NCI-H2196 (cell line): ENCODE measurements at regions not wholly inside any gene's neighbourhood (a gene's known extent, or its start where the extent isn't known, plus 50 kb on each side); places are given as distances from the start of the nearest gene placed in this dataset.
"Not testable (repeated sequence)": the region's sequence is repeated elsewhere in the genome, so short reads cannot be mapped to it uniquely, and the experiment has no call there.

ENCODE experiments used
- DNase-seq: peaks from one replicate; lab custom pipeline; 2025; ENCODE audit not compliant: unreplicated experiment; lab: John Stamatoyannopoulos, UW

GRCh38 chr7:148507787-148508186, 82.8 kb upstream of the C7orf33 start:
- DNase-seq, result no peak

GRCh38 chr7:148514236-148514635, 76.3 kb upstream of the C7orf33 start:
- DNase-seq, result no peak

DNA sequence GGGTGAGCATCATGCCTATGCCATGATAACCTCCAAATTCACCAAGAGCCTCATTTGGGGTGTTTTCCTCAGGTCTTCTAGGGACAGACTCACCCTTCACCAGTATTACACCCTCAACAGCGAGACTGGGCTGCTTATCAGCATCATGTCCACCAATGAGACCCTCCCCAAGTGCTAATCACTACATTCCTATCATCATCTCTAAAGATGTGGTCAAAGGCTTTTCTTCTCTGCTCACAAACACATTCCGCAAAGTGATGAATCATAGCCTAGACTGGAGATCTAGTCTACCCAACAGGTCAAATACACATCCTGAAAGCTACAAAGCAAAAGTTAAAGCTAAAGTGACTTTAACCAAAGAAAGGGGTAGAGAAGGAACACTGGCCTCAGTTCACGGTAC, 75.3 kb upstream of the C7orf33 start:
- DNase-seq, result no peak

- DNase-seq, result no peak
These were observed 74.6 kb upstream of the C7orf33 start for GRCh38 chr7:148515728-148516695.

GRCh38 chr7:148519386-148519785, 71.2 kb upstream of the C7orf33 start:
- not testable (repeated sequence) for DNase-seq

DNA sequence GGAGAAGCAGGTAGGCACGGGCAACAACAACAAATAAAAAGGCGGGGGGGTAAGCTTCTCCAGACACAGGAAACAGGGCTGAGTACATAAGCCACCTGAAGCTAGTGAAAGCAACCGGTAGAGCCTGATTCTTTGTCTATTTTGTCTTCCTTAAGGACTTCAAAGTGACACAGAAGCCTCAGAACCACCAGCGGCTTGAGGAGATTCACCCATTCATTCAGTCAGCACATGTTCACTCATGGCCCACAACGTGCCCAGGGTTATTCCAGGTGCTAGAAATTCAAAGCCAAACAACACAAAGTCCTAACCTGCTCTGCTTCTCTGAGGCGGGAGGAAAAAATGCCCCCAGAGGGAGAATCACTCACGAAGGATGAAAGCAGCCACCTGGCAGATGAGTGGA, 69.3 kb upstream of the C7orf33 start:
- no peak for DNase-seq

- no peak for DNase-seq
These were observed 67.0 kb upstream of the C7orf33 start for GRCh38 chr7:148523550-148523949.

GRCh38 chr7:148524479-148525224, 65.9 kb upstream of the C7orf33 start:
- no peak for DNase-seq

DNA sequence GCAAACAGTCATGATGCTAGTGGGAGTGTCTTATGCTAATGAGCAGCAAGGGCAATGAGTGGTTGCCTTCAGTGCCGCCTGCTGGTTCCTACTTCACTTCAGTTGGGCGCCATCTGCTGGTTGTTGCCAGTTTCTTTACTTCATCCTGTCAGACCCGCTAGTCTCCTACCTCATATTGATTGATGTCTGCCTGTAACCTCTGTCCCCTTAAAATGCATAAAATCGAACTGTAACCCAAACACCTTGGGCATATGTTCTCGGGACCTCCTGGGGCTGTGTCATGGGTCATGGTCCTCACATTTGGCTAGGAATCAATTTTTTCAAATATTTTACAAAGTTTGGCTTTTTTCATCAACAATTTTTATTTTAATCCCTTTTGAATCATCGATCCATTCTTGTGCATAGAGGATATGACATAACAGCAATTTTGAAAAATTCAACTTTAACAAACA, 62.8 kb upstream of the C7orf33 start:
- peak; percentile 73 for DNase-seq

GRCh38 chr7:148535217-148535616, 55.3 kb upstream of the C7orf33 start:
- DNase-seq, result no peak

DNA sequence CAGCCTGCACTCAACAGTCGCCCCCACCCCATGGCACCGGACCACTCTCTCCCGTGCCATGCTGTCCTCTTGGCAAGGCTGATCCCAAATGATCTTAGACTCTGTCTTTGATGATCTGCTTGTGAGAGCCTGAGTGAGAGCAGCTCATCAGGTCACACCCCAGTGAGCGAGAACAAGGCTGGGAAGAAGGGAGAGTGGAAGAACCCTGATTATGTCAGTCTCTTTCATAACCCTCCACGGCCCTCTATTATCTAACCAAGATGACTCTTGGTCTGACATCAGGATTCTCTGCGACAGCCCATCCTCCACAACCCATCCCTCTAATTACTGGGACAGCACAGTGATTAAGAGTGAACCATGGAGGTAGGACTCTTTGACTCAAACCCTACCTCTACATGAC, 53.1 kb upstream of the C7orf33 start:
- DNase-seq, result no peak

DNA sequence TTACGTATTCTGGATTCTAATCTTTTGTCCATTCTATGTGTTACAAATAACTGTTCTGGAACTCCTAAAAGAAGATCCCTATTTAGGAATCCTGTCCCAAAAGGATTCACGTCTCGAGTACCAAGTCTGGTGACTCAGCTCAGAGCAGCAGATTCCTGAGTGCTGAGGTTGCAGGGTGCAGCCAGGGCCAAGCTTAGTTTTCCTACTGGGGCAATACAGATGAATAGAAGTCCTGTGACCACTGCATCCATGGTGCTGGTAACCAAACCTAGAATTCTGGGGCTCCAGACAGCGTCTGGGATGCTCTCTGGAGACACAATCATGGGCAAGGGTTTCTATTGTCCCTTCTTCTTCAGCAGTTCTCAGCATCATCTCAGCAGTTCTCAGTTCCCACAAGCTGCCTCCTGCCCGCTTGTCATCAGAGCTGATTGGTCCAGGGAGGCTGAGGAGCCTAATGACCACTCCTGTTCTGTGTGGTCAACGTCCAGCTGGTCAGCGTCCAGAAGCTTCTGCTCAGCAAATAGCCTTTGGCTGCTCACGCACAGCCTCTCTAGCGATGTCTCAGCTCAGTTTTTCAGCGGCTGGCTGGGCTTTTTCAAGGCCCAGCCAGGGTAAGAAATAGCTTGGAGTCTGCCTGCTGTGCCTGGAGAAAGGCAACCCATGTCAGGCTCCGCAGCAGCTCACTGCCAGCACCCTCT, 50.4 kb upstream of the C7orf33 start:
- no peak for DNase-seq
